ENCODE measurements at regions not wholly inside any gene's neighbourhood (a gene's known extent, or its start where the extent isn't known, plus 50 kb on each side); places are given as distances from the start of the nearest gene placed in this dataset.

- FAIRE-seq (no peak), DNase-seq (ENCODE audit: low read depth in 1 of 2, low spot score in 2 of 2) (no peak)
- Histone ChIP-seq H4K91ac (replicated peaks; ENCODE audit: insufficient read length, low read length) (no peak overlapping the region), H3K23me2 (ENCODE audit: low read depth, low read length) (no peaks in the 10 kb centered on the region), H2BK15ac (ENCODE audit: low read length) (no peak overlapping the region), H2BK20ac (ENCODE audit: low read length) (no peak overlapping the region), H3K56ac (replicated peaks; ENCODE audit: insufficient read length, low read depth, low read length) (no peak overlapping the region), H3K18ac (ENCODE audit: extremely low read depth, low read length) (no peak overlapping the region), H4K20me1 (replicated peaks in 1 of 2; ENCODE audit: control insufficient read depth in 1 of 2, insufficient read depth in 2 of 2, low read length in 2 of 2) (no peaks in the 10 kb centered on the region), H3K27ac (ENCODE audit: low read depth, low read length) (no peak overlapping the region), H2BK120ac (replicated peaks; ENCODE audit: low read depth, low read length) (no peak overlapping the region), H4K8ac (ENCODE audit: extremely low read depth, insufficient read depth, low read length) (no peak overlapping the region), H3K79me1 (ENCODE audit: low read depth, low read length) (peaks cover 2% of the 10 kb centered on the region; the same call in 1 of the 2 replicates), H3K9ac (replicated peaks in 1 of 4; ENCODE audit: extremely low read depth in 1 of 4, low read depth in 3 of 4, low read length in 3 of 4) (no peak overlapping the region), H2AFZ (ENCODE audit: low read length) (no peak overlapping the region), H4K5ac (ENCODE audit: insufficient read length, low read depth, low read length) (no peak overlapping the region), H3K36me3 (ENCODE audit: control insufficient read depth in 2 of 4, insufficient read depth in 4 of 4, low read length in 3 of 4) (no peaks in the 10 kb centered on the region), H3K27me3 (replicated peaks in 1 of 4; ENCODE audit: control insufficient read depth in 3 of 4, extremely low read depth in 1 of 4, insufficient read depth in 3 of 4, low read length in 3 of 4) (no peaks in the 10 kb centered on the region; a peak in 1 of 7 replicates), H3K4ac (replicated peaks; ENCODE audit: insufficient read length, low read depth, low read length) (no peak overlapping the region), H2BK12ac (ENCODE audit: low read depth, low read length) (no peak overlapping the region), H3K9me3 (ENCODE audit: insufficient read depth in 2 of 2, low read depth in 1 of 2, low read length in 1 of 2) (no peaks in the 10 kb centered on the region), H3K4me2 (ENCODE audit: insufficient read depth in 1 of 2, low read depth in 2 of 2, low read length in 2 of 2) (no peak overlapping the region), H3K4me1 (replicated peaks in 1 of 4; ENCODE audit: control insufficient read depth in 3 of 4, insufficient read depth in 4 of 4, low read length in 3 of 4) (no peaks in the 10 kb centered on the region), H3K14ac (ENCODE audit: insufficient read length) (no peak overlapping the region), H2AK5ac (ENCODE audit: low read depth, low read length) (no peak overlapping the region), H2BK5ac (ENCODE audit: low read depth, low read length) (no peak overlapping the region), H3K79me2 (ENCODE audit: control insufficient read depth in 1 of 2, insufficient read depth in 2 of 2, low read length in 2 of 2) (no peaks in the 10 kb centered on the region), H3K23ac (ENCODE audit: insufficient read length) (no peak overlapping the region), H3K4me3 (ENCODE audit: extremely low read depth in 1 of 4, insufficient read depth in 2 of 4, low read depth in 3 of 4, low read length in 4 of 4) (no peak overlapping the region)
- WGBS, 2 experiments (ENCODE audit: extremely low coverage in 1 of 2, insufficient coverage in 1 of 2, insufficient read length in 1 of 2, insufficient replicate concordance in 2 of 2, low coverage in 1 of 2, low lambda C conversion rate in 2 of 2, missing lambda C conversion rate in 1 of 2) = 62% methylated on average over 1 of the region's 1 CpG; no CpG with 5 or more reads in 1 of the 2 experiments
- POLR2A ChIA-PET (ENCODE audit: partially characterized antibody) = no interaction called here
- CTCF ChIA-PET (ENCODE audit: partially characterized antibody) = interaction anchor here (1.3 to 2.1 kb wide), 5 partner anchors 10 to 153 kb away, joined by 4 to 15 read pairs (median 5); no protein-coding TSS in a partner anchor
- no peak for TF ChIP-seq SP4 (IDR thresholded peaks at IDR 0.05; ENCODE audit: low read length)
- no peak for TF ChIP-seq HDAC2 (IDR thresholded peaks at IDR 0.05; ENCODE audit: borderline replicate concordance in 1 of 2, low read depth in 2 of 2, low read length in 2 of 2)
- no peak for TF ChIP-seq ATF3 (IDR thresholded peaks at IDR 0.05; ENCODE audit: insufficient read depth, low read depth, low read length)
Observed at GRCh38 chr20:39245685-39246311, 283.7 kb downstream of the DHX35 start.
